B cell (primary cell): ENCODE measurements at regions not wholly inside any gene's neighbourhood (a gene's known extent, or its start where the extent isn't known, plus 50 kb on each side); places are given as distances from the start of the nearest gene placed in this dataset.

Experiments used
- ATAC-seq: fragments of 200-7000 bp; cut with Tn5 transposase; one replicate; pipeline ENCODE4 v1.10.0; 2021; ENCODE audit warnings: low read depth, mild to moderate bottlenecking, moderate number of reproducible peaks, moderate library complexity
- CTCF ChIA-PET: fragments of 350-600 bp; sonication (Branson Sonifier 250); formaldehyde crosslinking; loops from one replicate; lab custom pipeline; 2021; ENCODE audit warnings: antibody characterized with exemption, inconsistent platforms; lab: Charles Lee
- POLR2A ChIA-PET: fragments of 350-600 bp; sonication (Branson Sonifier 250); formaldehyde crosslinking; loops from one replicate; lab custom pipeline; 2021; ENCODE audit warnings: antibody characterized with exemption; lab: Charles Lee
- DNase-seq: peaks from one replicate; pipeline ENCODE4 v3.0.0; 2013
- H2AFZ ChIP-seq: 2 replicates; pipeline ENCODE4 v1.6.1; 2012; ENCODE audit warnings: mild to moderate bottlenecking, low read depth, low read length; ENCODE audit not compliant: insufficient read depth, poor library complexity, severe bottlenecking
- H3K27ac ChIP-seq, 2 donors: 1 replicate in 1 of 2; 2 replicates in 1 of 2; pipeline ENCODE4 v1.5.1; 2012 to 2013; ENCODE audit warnings: low read length in 2 of 2, mild to moderate bottlenecking in 2 of 2, moderate library complexity in 1 of 2
- H3K27me3 ChIP-seq, 4 experiments: fragments of 200-600 bp in 1 of 4; sonication (generic) in 1 of 4; replicated peaks in 1 of 4; 1 replicate in 2 of 4; 2 replicates in 2 of 4; pipeline versions ENCODE4 v1.6.1 to v1.7.0; 2013 to 2016; ENCODE audit warnings: low read length in 3 of 4, mild to moderate bottlenecking in 2 of 4, mixed read lengths in 1 of 4, moderate library complexity in 1 of 4; ENCODE audit not compliant: insufficient read depth in 4 of 4, control insufficient read depth in 3 of 4; ENCODE audit errors: control extremely low read depth in 1 of 4
- H3K36me3 ChIP-seq, 2 experiments: replicated peaks in 1 of 2; 1 replicate in 1 of 2; 2 replicates in 1 of 2; pipeline versions ENCODE4 v1.6.1 to v1.7.1; 2013; ENCODE audit warnings: low read length in 1 of 2; ENCODE audit not compliant: insufficient read depth in 2 of 2, control insufficient read depth in 1 of 2; ENCODE audit errors: control extremely low read depth in 1 of 2, extremely low read depth in 1 of 2
- H3K4me1 ChIP-seq, 2 donors: fragments of 200-600 bp in 1 of 2; sonication (generic) in 1 of 2; 1 replicate in 1 of 2; 2 replicates in 1 of 2; pipeline versions ENCODE4 v1.5.1 to v1.6.1; 2013 to 2017; ENCODE audit warnings: low read length in 2 of 2; ENCODE audit not compliant: control insufficient read depth in 2 of 2, insufficient read depth in 2 of 2
- H3K4me2 ChIP-seq: replicated peaks from 2 replicates; pipeline ENCODE3; 2012; ENCODE audit warnings: mild to moderate bottlenecking, low read depth, low read length; ENCODE audit not compliant: poor library complexity, severe bottlenecking
- H3K4me3 ChIP-seq, 5 experiments: fragments of 200-600 bp in 1 of 5; sonication (generic) in 1 of 5; 1 replicate in 3 of 5; 2 replicates in 2 of 5; pipeline versions ENCODE4 v1.5.1 to v1.7.0; 2011 to 2016; ENCODE audit warnings: low read length in 4 of 5, mild to moderate bottlenecking in 4 of 5, low read depth in 2 of 5, control low read depth in 1 of 5, moderate library complexity in 1 of 5; ENCODE audit not compliant: insufficient read depth in 1 of 5; ENCODE audit errors: control extremely low read depth in 1 of 5, extremely low read depth in 1 of 5
- H3K79me2 ChIP-seq: fragments of 200-600 bp; sonication (generic); one replicate; pipeline ENCODE4 v1.6.0; 2016; ENCODE audit warnings: low read length; ENCODE audit not compliant: control insufficient read depth, insufficient read depth
- H3K9ac ChIP-seq: fragments of 200-600 bp; sonication (generic); 2 replicates; pipeline ENCODE4 v1.6.1; 2017; ENCODE audit warnings: mild to moderate bottlenecking, low read length, moderate library complexity
- H3K9me3 ChIP-seq, 3 donors: one replicate each; pipeline versions ENCODE4 v1.6.1 to v1.7.1; 2013; ENCODE audit warnings: low read length in 2 of 3; ENCODE audit not compliant: control insufficient read depth in 2 of 3, insufficient read depth in 1 of 3; ENCODE audit errors: control extremely low read depth in 1 of 3
- H4K20me1 ChIP-seq: 2 replicates; pipeline ENCODE4 v1.6.0; 2012; ENCODE audit warnings: mild to moderate bottlenecking, low read length; ENCODE audit not compliant: insufficient read depth, control insufficient read depth, poor library complexity, severe bottlenecking
- H3K27ac Mint-ChIP-seq: one replicate; pipeline ENCODE4 v1.8.0; 2021; ENCODE audit warnings: mixed read lengths
- H3K27me3 Mint-ChIP-seq: one replicate; pipeline ENCODE4 v1.8.0; 2021; ENCODE audit warnings: mixed read lengths
- H3K4me1 Mint-ChIP-seq: one replicate; pipeline ENCODE4 v1.8.0; 2021; ENCODE audit warnings: mixed read lengths
- H3K4me3 Mint-ChIP-seq: one replicate; pipeline ENCODE4 v1.8.0; 2021; ENCODE audit warnings: mixed read lengths
- H3K9me3 Mint-ChIP-seq: one replicate; pipeline ENCODE4 v1.8.0; 2022; ENCODE audit warnings: mixed read lengths; ENCODE audit not compliant: insufficient read depth
- CTCF ChIP-seq: fragments of 200-600 bp; IDR thresholded peaks from one replicate; pipeline ENCODE4 v1.8.0; 2022; ENCODE audit warnings: antibody characterized with exemption, mild to moderate bottlenecking
- EZH2 ChIP-seq: IDR thresholded peaks from 2 replicates; pipeline ENCODE4 v1.6.1; 2012; ENCODE audit warnings: borderline replicate concordance, low read depth, mild to moderate bottlenecking, moderate library complexity, low read length; ENCODE audit not compliant: insufficient read depth, poor library complexity, severe bottlenecking
- WGBS: methylation state at CpG from one replicate; pipeline ENCODE4 v1.1.5; 2013; ENCODE audit warnings: missing lambda C conversion rate; ENCODE audit not compliant: insufficient coverage; 5-methylcytosine and 5-hydroxymethylcytosine counted together
- intact Hi-C: fragments of 100-400 bp; cut with micrococcal nuclease; formaldehyde crosslinking; loops from one replicate; pipeline ENCODE4 v1.10.0; 2022

GRCh38 chr1:30386156-30386926 is 337.0 kb downstream of the MATN1 start:
- CTCF ChIA-PET: no interaction called here
- H3K4me3 ChIP-seq: no peak overlapping the region
- intact Hi-C loops: no loop called here
- Mint-ChIP-seq H3K4me3 (no peak overlapping the region), H3K4me1 (no peaks in the 10 kb centered on the region), H3K9me3 (no peaks in the 10 kb centered on the region), H3K27ac (no peak overlapping the region), H3K27me3 (peaks cover 35% of the 10 kb centered on the region)
- H3K79me2 ChIP-seq: no peaks in the 10 kb centered on the region
- TF ChIP-seq CTCF (no peak), EZH2 (no peak)
- DNase-seq (no peak), ATAC-seq (no peak)
- H3K36me3 ChIP-seq: no peaks in the 10 kb centered on the region
- POLR2A ChIA-PET: no interaction called here
- H3K4me2 ChIP-seq: no peak overlapping the region
- 87% methylated on average over 14 of the region's 17 CpGs for WGBS
- no peak overlapping the region for H3K27ac ChIP-seq
- H3K27me3 ChIP-seq: peaks cover 0 to 3% (median 1%) of the 10 kb centered on the region in 4 experiments
- H3K9ac ChIP-seq: no peak overlapping the region
- H3K9me3 ChIP-seq: no peaks in the 10 kb centered on the region
- H4K20me1 ChIP-seq: no peaks in the 10 kb centered on the region
- no peaks in the 10 kb centered on the region for H3K4me1 ChIP-seq
- H2AFZ ChIP-seq: no peak overlapping the region

- Histone ChIP-seq H3K27me3 (peaks cover 0 to 3% (median under 1%) of the 10 kb centered on the region in 4 experiments), H3K9me3 (no peaks in the 10 kb centered on the region), H4K20me1 (no peaks in the 10 kb centered on the region), H3K36me3 (no peaks in the 10 kb centered on the region), H2AFZ (no peak overlapping the region), H3K4me3 (no peak overlapping the region), H3K27ac (no peak overlapping the region), H3K79me2 (no peaks in the 10 kb centered on the region), H3K9ac (no peak overlapping the region), H3K4me2 (no peak overlapping the region), H3K4me1 (no peaks in the 10 kb centered on the region)
- POLR2A ChIA-PET: no interaction called here
- H3K4me3 Mint-ChIP-seq: no peak overlapping the region
- H3K4me1 Mint-ChIP-seq: peaks cover 2% of the 10 kb centered on the region
- no peak for ATAC-seq
- TF ChIP-seq EZH2 (no peak), CTCF (no peak)
- WGBS: 84% methylated on average over 16 of the region's 17 CpGs
- CTCF ChIA-PET: no interaction called here
- H3K9me3 Mint-ChIP-seq: no peaks in the 10 kb centered on the region
- H3K27me3 Mint-ChIP-seq: peaks cover 35% of the 10 kb centered on the region
- DNase-seq: no peak
- intact Hi-C loops: no loop called here
- no peak overlapping the region for H3K27ac Mint-ChIP-seq
Measured at GRCh38 chr1:30385246-30385995, 338.0 kb downstream of the MATN1 start.
